SK-N-SH (cell line): ENCODE measurements at regions not wholly inside any gene's neighbourhood (a gene's known extent, or its start where the extent isn't known, plus 50 kb on each side); places are given as distances from the start of the nearest gene placed in this dataset.
"Not testable (repeated sequence)": the region's sequence is repeated elsewhere in the genome, so short reads cannot be mapped to it uniquely, and the experiment has no call there.

ENCODE experiments used
- CTCF ChIA-PET: fragments of 300-600, 350-600 bp; formaldehyde crosslinking; extraction: SDS; loops from one replicate; lab custom pipeline; 2021; lab: Yijun Ruan, JAX
- POLR2A ChIA-PET: fragments of 350-600 bp; sonication (Branson Sonifier 250); formaldehyde crosslinking; extraction: SDS; loops from one replicate; lab custom pipeline; 2020; ENCODE audit warnings: antibody characterized with exemption, inconsistent platforms; lab: Yijun Ruan, JAX
- DNase-seq: peaks from one replicate; pipeline ENCODE4 v3.0.0; 2012
- H2AFZ ChIP-seq: fragments of 200-600 bp; sonication (generic); 2 replicates; pipeline ENCODE4 v1.8.1; 2016; ENCODE audit warnings: antibody characterized with exemption, mild to moderate bottlenecking, low read depth
- H3F3A ChIP-seq: fragments of 200-600 bp; sonication (generic); replicated peaks from 2 replicates; pipeline ENCODE3; 2016; ENCODE audit warnings: antibody characterized with exemption, mild to moderate bottlenecking; ENCODE audit not compliant: insufficient read depth
- H3K27ac ChIP-seq, 2 experiments: fragments of 200-500 bp in 1 of 2; fragments of 200-600 bp in 1 of 2; sonication (Bioruptor generic) in 1 of 2; sonication (generic), shearing (Covaris generic) in 1 of 2; 2 replicates each; pipeline versions ENCODE4 v1.5.1 to v1.6.1; 2014 to 2016; ENCODE audit warnings: low read depth in 2 of 2, inconsistent platforms in 1 of 2, low read length in 1 of 2, mild to moderate bottlenecking in 1 of 2, mixed read lengths in 1 of 2
- H3K27me3 ChIP-seq: fragments of 200-600 bp; sonication (generic), shearing (Covaris generic); 2 replicates; pipeline ENCODE4 v1.6.1; 2016; ENCODE audit warnings: mixed run types; ENCODE audit not compliant: insufficient read depth
- H3K36me3 ChIP-seq, 2 experiments: fragments of 200-500 bp in 1 of 2; fragments of 200-600 bp in 1 of 2; sonication (Bioruptor generic) in 1 of 2; sonication (generic) in 1 of 2; replicated peaks in 1 of 2; 2 replicates each; pipeline versions ENCODE3 to v1.5.1; 2014 to 2016; ENCODE audit warnings: low read length in 1 of 2, mild to moderate bottlenecking in 1 of 2; ENCODE audit not compliant: insufficient read depth in 2 of 2, control insufficient read depth in 1 of 2
- H3K4me1 ChIP-seq, 2 experiments: fragments of 200-500 bp in 1 of 2; fragments of 200-600 bp in 1 of 2; sonication (Bioruptor generic) in 1 of 2; sonication (generic), shearing (Covaris generic) in 1 of 2; 2 replicates each; pipeline versions ENCODE4 v1.5.1 to v1.6.1; 2014 to 2016; ENCODE audit warnings: low read depth in 1 of 2, low read length in 1 of 2, mixed run types in 1 of 2; ENCODE audit not compliant: insufficient read depth in 2 of 2, control insufficient read depth in 1 of 2
- H3K4me2 ChIP-seq: fragments of 200-600 bp; sonication (generic), shearing (Covaris generic); 2 replicates; pipeline ENCODE4 v1.6.1; 2017; ENCODE audit warnings: mixed run types
- H3K4me3 ChIP-seq, 2 experiments: fragments of 200-500 bp in 1 of 2; fragments of 200-600 bp in 1 of 2; sonication (Bioruptor generic) in 1 of 2; sonication (generic), shearing (Covaris generic) in 1 of 2; 2 replicates each; pipeline versions ENCODE4 v1.5.1 to v1.8.1; 2014 to 2016; ENCODE audit warnings: low read depth in 2 of 2, inconsistent platforms in 1 of 2, low read length in 1 of 2, mild to moderate bottlenecking in 1 of 2, mixed read lengths in 1 of 2, moderate library complexity in 1 of 2
- H3K79me2 ChIP-seq: fragments of 200-600 bp; sonication (generic); 2 replicates; pipeline ENCODE4 v1.8.1; 2017; ENCODE audit warnings: mild to moderate bottlenecking; ENCODE audit not compliant: insufficient read depth
- H3K9ac ChIP-seq: fragments of 200-600 bp; sonication (generic); 2 replicates; pipeline ENCODE4 v1.6.1; 2017; ENCODE audit warnings: mixed run types
- H3K9me2 ChIP-seq: fragments of 200-600 bp; sonication (generic); 2 replicates; pipeline ENCODE4 v1.6.1; 2017; ENCODE audit warnings: mixed run types
- H3K9me3 ChIP-seq: fragments of 200-600 bp; sonication (generic); 2 replicates; pipeline ENCODE4 v1.6.1; 2017; ENCODE audit warnings: mixed run types, mild to moderate bottlenecking, moderate library complexity
- H4K20me1 ChIP-seq: fragments of 200-600 bp; sonication (generic); 2 replicates; pipeline ENCODE4 v1.6.1; 2017; ENCODE audit warnings: mild to moderate bottlenecking, mixed run types; ENCODE audit not compliant: insufficient read depth
- EP300 ChIP-seq, 2 experiments: IDR thresholded peaks; 2 replicates each; pipeline versions ENCODE4 v1.4.0 to v1.6.1; 2012; ENCODE audit warnings: borderline replicate concordance in 1 of 2, low read depth in 1 of 2, low read length in 1 of 2
- WGBS: methylation state at CpG from one replicate; pipeline ENCODE4 v1.1.6; 2017; ENCODE audit warnings: low lambda C conversion rate; 5-methylcytosine and 5-hydroxymethylcytosine counted together

DNA sequence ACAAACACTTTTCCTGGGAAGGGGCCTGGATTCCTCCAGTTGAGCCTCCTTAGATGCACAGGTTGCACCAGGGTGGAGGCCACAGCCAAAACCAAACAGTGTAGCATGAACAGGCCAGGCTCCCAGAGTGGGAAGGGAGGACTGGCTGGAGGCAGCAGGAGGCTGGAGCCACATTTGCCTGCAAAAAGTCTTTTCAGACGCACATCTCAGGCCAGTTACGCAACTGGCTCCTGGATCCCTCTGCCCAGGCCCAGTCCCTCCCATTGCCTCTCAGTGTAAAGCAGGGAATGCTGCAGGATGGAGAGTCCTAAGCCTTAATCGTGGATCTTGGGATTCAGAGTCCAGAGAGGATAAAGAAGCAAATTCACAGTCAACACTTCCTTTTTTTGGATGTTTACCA is 305.1 kb upstream of the PLGLB1 start:
- H3K4me2 ChIP-seq, H3K27ac ChIP-seq, H3K9me3 ChIP-seq, H3K4me1 ChIP-seq, H3F3A ChIP-seq, H3K9me2 ChIP-seq, H3K9ac ChIP-seq, H2AFZ ChIP-seq, H3K79me2 ChIP-seq, H4K20me1 ChIP-seq, DNase-seq, CTCF ChIA-PET, H3K4me3 ChIP-seq, H3K36me3 ChIP-seq, POLR2A ChIA-PET, H3K27me3 ChIP-seq: not testable (repeated sequence)
- 100% methylated on average over 1 of the region's 3 CpGs for WGBS

DNA sequence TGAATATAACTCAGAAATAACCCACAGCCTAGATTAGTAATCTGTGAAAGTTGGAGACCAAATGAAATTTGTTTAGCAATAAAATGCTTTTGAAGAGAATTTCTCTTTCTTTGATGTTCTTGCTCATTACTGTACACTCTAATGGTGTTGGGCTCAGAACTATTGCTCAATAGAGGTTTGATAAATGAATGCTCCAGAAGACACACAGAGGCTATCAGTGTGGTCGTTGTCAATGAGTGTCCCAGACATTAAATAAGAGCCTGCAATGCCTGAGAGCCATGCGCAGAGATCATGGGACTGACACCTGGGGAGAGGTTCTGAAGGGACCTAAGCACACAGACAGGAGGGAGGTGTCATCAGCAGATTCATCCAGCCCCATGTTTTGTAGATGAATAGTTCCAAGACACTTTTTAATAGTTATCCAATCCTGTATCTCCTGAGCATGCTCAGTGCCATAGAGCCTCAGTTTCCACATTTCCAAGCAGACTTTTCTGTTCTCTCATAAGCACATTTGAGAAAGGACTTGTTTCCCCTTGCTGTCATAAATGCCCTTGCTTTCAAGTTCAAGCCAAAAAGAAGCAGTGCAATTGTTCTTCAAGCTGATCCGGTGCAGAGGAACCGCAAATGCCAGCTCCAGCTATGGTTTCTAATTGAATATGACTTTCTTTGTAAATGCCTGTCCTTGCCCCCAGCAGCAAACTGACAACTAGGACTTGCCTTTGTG is 306.2 kb upstream of the PLGLB1 start:
- not testable (repeated sequence) for H3K9ac ChIP-seq, H4K20me1 ChIP-seq, H3K79me2 ChIP-seq, DNase-seq, H3K27me3 ChIP-seq, H3K27ac ChIP-seq
- TF ChIP-seq EP300 (IDR thresholded peaks at IDR 0.05; ENCODE audit: borderline replicate concordance in 1 of 2, low read depth in 1 of 2, low read length in 1 of 2), result 0 out of 4 replicates have a peak, but pooled peaks of 1 of the 2 experiments have one; percentile 9
- TF ChIP-seq, all 33 proteins: peak for 1; not testable (repeated sequence) for 32
- WGBS, result 30% methylated on average over 2 of the region's 4 CpGs
- H3K36me3 ChIP-seq, H3F3A ChIP-seq, H3K9me2 ChIP-seq, H3K4me1 ChIP-seq, H3K4me3 ChIP-seq, CTCF ChIA-PET, H3K4me2 ChIP-seq, POLR2A ChIA-PET, H2AFZ ChIP-seq, H3K9me3 ChIP-seq: not testable (repeated sequence)

DNA sequence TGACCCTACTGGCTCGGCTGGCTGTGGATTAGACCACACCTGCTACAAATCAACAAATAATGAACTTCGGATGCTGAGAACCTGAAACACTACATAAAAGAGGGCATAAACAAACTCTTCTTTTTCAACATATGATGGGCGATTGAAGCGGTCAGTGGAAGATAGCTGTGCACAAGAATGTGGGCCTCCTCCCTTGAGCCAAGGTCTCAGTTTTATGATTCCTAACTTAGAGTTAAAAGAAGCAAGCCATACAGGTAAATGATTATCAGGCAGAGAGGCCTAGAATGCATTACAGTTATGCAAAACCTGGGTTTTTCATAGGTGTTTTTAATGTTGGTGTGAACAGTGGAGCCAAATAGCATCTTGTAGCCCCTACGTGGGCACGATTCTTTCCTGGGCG is 307.9 kb upstream of the PLGLB1 start:
- H3K9me3 ChIP-seq, H2AFZ ChIP-seq, H3K4me3 ChIP-seq, H3K4me1 ChIP-seq, H3K9me2 ChIP-seq, POLR2A ChIA-PET, H3K36me3 ChIP-seq, H3K27me3 ChIP-seq, H3K9ac ChIP-seq, DNase-seq, H3K79me2 ChIP-seq, H3F3A ChIP-seq, CTCF ChIA-PET, H4K20me1 ChIP-seq, H3K4me2 ChIP-seq, H3K27ac ChIP-seq: not testable (repeated sequence)
- WGBS, result 96% methylated on average over 5 of the region's 7 CpGs

DNA sequence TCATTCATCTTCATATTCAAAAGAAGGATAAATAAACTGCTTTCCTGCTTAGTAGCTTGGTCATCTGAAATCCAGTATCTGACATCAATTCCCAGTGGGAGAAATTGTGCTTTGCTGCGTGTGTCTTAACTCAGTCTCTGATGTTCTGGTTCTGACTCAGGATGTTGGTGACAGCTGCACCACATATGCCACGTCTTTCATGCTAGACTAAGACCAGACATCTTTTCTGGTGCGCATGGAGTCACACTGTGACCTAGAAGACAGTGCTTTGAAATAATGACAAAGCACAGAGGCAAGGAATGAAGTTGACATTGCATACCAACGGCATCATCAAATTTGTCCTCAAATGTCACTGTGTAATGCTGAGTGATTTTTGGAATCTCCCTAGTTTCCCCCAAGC is 308.8 kb upstream of the PLGLB1 start:
- H3K4me1 ChIP-seq, H3K27ac ChIP-seq, H3K79me2 ChIP-seq, H3K36me3 ChIP-seq, POLR2A ChIA-PET, H3K4me3 ChIP-seq, H3K4me2 ChIP-seq, H2AFZ ChIP-seq, CTCF ChIA-PET, H4K20me1 ChIP-seq, H3F3A ChIP-seq, H3K27me3 ChIP-seq, H3K9me3 ChIP-seq, DNase-seq, H3K9me2 ChIP-seq, H3K9ac ChIP-seq: not testable (repeated sequence)
- 0% methylated on average over 1 of the region's 4 CpGs for WGBS

DNA sequence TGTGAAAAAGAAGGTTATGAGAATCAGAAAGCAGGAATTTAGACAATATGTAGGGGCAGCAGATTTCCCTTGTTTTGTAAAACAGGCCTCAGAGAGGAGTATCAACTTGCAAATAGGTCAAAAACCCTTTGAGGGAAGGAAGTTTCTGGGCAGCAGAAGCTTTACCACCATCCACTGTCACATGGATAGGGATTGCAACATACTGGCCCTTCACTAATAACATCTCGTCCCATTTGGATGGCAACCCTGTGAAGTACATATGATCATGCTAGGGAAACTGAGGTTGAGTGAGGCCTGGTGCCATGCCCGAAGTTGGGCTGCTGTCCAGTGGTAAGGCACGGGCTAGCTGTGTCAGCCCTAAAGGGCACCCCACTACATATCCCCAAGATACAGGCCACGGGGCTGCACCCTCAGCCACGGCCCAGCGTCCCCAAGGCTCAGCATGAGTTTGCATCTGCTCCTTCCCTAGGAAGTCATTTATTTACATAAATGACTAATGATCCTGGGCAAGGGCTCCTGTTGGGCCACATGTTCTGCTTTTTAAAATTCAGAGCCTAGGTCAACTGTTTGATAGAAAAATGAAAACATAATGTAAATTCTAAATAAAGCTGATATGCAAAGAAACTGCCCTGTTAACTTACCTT is 310.4 kb upstream of the PLGLB1 start:
- POLR2A ChIA-PET, H3K4me2 ChIP-seq, H3K9ac ChIP-seq, CTCF ChIA-PET, H3K79me2 ChIP-seq, H3K4me3 ChIP-seq, H3K9me2 ChIP-seq, DNase-seq, H4K20me1 ChIP-seq, H3F3A ChIP-seq, H3K9me3 ChIP-seq, H3K27me3 ChIP-seq, H3K4me1 ChIP-seq, H2AFZ ChIP-seq, H3K36me3 ChIP-seq, H3K27ac ChIP-seq: not testable (repeated sequence)
- WGBS, result 100% methylated on average over 1 of the region's 6 CpGs

DNA sequence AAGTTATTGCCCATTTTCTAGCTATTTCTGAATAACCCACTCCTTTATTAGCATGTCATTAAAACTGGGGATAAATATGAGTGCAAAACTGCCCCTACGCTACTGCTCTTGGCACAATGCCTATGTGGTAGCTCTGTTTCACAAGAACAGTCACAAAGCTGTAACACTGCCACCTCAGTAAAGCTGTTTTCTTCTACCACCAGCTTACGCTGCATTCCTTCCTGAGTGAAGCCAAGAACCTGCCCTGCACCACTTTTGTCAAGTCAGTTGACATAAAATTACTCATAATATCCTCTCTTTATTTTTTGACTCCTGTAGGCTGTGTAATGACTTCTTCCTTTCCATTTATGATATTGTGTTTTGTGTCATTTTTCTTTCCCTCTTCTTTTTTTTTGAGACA is 313.2 kb upstream of the PLGLB1 start:
- H3K4me3 ChIP-seq, H3K36me3 ChIP-seq, H3F3A ChIP-seq, H2AFZ ChIP-seq, H3K4me1 ChIP-seq, H3K9me3 ChIP-seq, DNase-seq, H3K9ac ChIP-seq, POLR2A ChIA-PET, H3K9me2 ChIP-seq, H3K27ac ChIP-seq, H3K4me2 ChIP-seq, H3K79me2 ChIP-seq, CTCF ChIA-PET, H3K27me3 ChIP-seq, H4K20me1 ChIP-seq: not testable (repeated sequence)
- 90% methylated on average over 2 of the region's 2 CpGs for WGBS
